NCI-H2081 (cell line): ENCODE measurements at regions not wholly inside any gene's neighbourhood (a gene's known extent, or its start where the extent isn't known, plus 50 kb on each side); places are given as distances from the start of the nearest gene placed in this dataset.
A peak's percentile ranks its signal among the peaks of the same experiment; 100 is the strongest.
"Not testable (repeated sequence)": the region's sequence is repeated elsewhere in the genome, so short reads cannot be mapped to it uniquely, and the experiment has no call there.

Source experiments
- DNase-seq, 2 experiments: peaks; one replicate each; lab custom pipeline; 2025; lab: John Stamatoyannopoulos, UW

DNA sequence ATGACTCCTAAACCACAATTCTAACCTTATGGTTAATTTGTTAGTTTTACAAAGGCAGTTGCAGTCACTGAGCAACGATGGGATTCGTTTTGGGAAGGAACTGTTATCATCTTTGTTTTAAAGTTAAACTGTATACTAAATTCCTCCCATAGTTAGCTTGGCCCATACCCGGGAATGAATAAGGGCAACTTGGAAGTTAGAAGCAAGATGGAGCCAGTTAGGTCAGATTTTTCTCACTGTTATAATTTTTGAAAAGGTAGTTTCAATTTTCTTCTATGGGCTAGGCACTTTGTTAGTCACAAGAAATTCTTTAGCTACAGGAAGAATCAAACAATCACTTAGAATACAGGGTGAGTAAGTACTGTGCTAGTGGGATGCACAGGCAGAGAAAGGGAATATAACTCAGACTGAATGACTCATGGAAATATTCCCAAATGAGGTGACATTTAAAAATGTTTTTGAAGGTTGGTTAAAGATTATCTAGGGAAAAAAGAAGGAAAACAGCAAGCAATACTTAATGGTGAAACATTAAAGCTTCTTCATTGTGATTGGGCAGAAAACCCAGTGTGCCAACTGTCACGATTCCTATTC lies 153.6 kb downstream of the MAGEB17 start:
- DNase-seq: no peak

- DNase-seq: no peak
Measured at GRCh38 chrX:16333453-16333852, 166.2 kb downstream of the MAGEB17 start.

DNA sequence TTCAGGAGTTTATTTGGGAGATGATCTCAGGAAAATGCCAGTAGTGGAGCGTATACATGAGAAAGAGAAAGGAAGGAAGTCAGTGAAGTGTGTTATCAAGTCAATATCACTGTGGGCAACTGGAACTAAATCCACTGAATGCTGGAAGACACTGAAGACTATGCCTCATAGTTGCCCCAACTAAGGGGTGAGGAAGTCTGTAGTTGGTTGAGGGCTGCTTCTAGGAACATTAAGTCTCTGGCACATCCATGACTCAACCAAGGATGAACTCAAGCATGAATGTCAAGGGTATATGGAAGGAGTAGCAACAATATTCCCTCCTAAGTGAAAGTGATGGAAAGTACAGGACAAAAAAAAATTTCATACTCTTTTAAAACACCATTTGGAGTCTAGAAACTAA lies 167.9 kb downstream of the MAGEB17 start:
- DNase-seq: no peak

GRCh38 chrX:16347968-16348670 lies 180.8 kb downstream of the MAGEB17 start:
- DNase-seq: no peak

GRCh38 chrX:16357902-16358301 lies 190.6 kb downstream of the MAGEB17 start:
- DNase-seq: no peak

GRCh38 chrX:16360056-16360455 lies 192.8 kb downstream of the MAGEB17 start:
- not testable (repeated sequence) for DNase-seq

GRCh38 chrX:16368696-16369095 lies 201.4 kb downstream of the MAGEB17 start:
- no peak for DNase-seq

DNA sequence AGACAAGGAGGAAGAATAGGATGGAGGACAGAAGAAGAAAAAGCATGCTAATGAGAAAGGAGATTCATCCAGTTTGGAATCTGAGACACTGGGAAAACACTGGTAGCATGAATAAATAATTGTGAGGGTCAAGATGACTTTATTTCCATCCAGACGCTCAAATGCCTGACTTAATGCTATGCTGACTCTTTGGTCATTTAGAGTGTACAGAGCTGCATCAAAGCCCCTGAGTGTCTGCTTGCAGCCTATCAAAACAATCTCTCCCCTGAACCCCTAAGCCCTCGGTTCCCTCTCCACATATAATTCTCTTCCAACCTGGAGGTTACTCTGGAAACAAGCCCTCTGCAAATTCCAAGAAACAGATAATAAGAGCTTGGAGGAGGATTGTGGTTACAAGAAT lies 208.8 kb downstream of the MAGEB17 start:
- DNase-seq: no peak

DNA sequence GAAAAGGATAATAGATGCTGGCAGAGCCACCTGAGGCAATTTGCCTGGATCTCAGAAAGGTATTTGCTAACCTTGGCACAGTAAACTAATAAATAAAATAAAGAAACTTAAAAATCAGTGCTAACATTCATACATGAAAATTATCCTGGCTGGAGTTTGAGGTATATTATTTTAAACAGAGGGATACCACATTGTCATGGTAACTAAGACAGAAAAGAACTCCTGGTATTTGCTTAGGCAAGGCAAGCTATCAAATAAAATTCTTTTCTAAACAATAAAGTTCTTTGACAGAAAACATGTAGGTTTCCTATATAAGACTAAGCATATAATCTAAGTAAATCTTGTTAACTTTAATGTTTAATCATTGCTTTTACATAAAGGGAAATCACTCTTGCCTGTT lies 218.8 kb downstream of the MAGEB17 start:
- peak in 1 of 2 experiments; percentile 2 for DNase-seq

- DNase-seq: no peak
Measured at GRCh38 chrX:16392597-16392996, 225.3 kb downstream of the MAGEB17 start.

GRCh38 chrX:16394290-16394689 lies 227.0 kb downstream of the MAGEB17 start:
- no peak for DNase-seq

GRCh38 chrX:16403808-16404207 lies 236.5 kb downstream of the MAGEB17 start:
- no peak for DNase-seq

DNA sequence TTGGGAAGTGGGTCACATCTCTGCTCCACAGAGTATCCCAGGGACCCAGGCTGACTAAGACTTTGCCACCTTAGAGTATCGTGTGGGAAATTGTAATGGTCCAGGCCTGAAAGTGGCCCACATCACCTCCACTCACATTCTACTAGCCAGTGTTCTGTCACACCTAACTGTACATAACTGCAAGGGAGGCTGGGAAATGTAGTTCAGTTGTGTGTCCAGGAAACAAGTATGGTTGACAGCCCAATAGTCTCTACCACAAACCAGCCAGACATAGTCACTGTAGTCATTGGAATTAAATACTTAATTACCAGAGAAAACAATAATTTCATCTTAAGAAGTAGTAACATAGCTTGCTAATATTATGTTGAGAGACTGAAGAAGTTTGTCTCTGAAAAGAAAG lies 233.4 kb upstream of the S100G start:
- no peak for DNase-seq

DNA sequence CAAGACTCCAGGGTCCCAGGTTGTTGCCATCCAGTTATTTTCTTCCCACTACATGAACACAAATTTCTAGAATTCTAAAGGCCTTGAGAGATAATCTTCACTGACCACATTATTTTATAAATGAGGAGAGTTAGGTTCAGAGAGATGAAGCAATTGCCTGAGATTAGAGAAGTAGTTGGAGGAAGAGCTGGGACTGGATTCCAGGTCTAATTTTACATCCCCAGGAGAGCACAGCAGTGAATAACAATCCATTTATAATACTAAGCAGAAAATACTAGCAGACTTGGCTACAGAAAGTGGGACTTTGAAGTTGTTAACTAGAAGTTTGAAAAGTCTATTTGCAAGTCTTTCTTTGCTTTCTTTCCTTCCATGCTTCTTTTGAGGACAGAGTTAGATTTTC lies 231.3 kb upstream of the S100G start:
- no peak for DNase-seq

DNA sequence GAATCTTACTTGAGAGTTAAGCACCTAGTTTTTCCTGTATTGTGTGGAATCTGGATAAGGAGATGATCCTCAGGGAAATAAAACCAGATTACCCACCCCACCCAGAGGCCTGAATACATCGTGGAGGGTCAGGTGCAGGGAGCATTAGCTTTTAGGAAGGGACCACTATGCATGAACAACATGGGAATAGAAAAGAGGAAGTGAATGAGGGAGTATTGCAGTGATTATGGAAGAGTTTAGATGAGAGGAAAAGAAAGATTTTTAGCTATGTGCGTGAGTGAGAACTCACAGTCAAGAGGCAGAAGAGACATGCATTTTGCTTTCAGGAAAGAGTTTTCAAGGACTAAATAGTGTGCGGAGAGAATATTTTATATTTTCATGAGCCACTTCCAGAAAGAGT lies 222.3 kb upstream of the S100G start:
- DNase-seq: no peak

GRCh38 chrX:16429406-16429805 lies 220.6 kb upstream of the S100G start:
- DNase-seq: no peak

GRCh38 chrX:16431266-16431665 lies 218.7 kb upstream of the S100G start:
- no peak for DNase-seq

DNA sequence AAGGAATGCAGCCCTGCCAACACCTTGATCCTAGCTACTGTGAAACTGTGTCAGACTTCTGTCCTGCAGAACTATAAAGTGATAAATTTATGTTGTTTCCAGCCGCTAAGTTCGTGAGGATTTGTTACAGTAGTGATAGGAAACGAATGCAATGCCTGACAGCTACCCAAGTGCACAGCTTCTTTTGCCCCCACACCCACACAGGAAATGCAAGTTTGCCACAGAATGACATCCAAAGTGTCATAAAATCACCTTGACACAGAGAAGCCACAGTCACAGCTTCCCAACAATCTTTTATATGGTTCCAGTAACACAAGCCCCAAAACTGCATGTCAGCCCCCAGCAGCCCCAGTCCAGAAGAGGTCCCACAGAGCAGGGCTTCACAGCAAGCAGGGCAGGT lies 216.9 kb upstream of the S100G start:
- no peak for DNase-seq

- DNase-seq: no peak
Measured at GRCh38 chrX:16435399-16435986, 214.5 kb upstream of the S100G start.

GRCh38 chrX:16436348-16437188 lies 213.4 kb upstream of the S100G start:
- DNase-seq: peak; percentile 32 to 73

DNA sequence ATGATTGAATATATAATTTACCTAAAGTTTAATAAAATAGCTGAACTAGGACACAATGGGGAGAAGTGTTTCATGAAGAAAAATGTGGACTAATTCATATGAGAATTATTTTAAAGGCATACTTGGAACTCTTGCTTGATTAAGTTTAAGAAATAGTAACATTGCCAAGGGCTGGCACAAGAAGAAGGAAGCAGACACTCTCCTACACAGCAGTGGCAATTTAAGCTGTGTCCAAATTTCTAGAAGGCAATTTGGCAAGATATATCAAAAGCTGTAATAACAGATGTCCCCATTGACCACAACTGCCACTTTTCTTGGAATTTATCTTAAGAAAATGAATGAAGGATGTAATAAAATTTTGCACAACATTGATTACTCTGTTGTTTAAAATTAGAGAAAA lies 209.5 kb upstream of the S100G start:
- DNase-seq: no peak

- DNase-seq: no peak
Measured at GRCh38 chrX:16444353-16444752, 205.6 kb upstream of the S100G start.
